IMR-90 (cell line): ENCODE measurements at regions not wholly inside any gene's neighbourhood (a gene's known extent, or its start where the extent isn't known, plus 50 kb on each side); places are given as distances from the start of the nearest gene placed in this dataset.

Source experiments
- ATAC-seq: fragments of 200-7000 bp; cut with Tn5 transposase; 2 replicates; pipeline ENCODE4 v1.9.1; 2020; ENCODE audit warnings: low read depth, mild to moderate bottlenecking, moderate library complexity
- BruUV-seq: library from RNA; stranded (reverse); fragments of 400-500 nt; replicated peaks from 2 replicates; lab custom pipeline; 2021; lab: Mats Ljungman, UMichigan
- CTCF ChIA-PET: fragments of 300-600 bp; formaldehyde crosslinking; extraction: SDS; loops from one replicate; lab custom pipeline; 2021; ENCODE audit warnings: antibody characterized with exemption; lab: Yijun Ruan, JAX
- POLR2A ChIA-PET: fragments of 300-600 bp; sonication (Branson Sonifier 250); formaldehyde crosslinking; loops from one replicate; lab custom pipeline; 2022; ENCODE audit warnings: antibody characterized with exemption; ENCODE audit not compliant: unreplicated experiment; lab: Charles Lee
- DNase-seq: peaks from one replicate; pipeline ENCODE4 v3.0.0; 2013
- H2AFZ ChIP-seq: replicated peaks from 2 replicates; pipeline ENCODE3; 2013; ENCODE audit warnings: low read length, mild to moderate bottlenecking; ENCODE audit not compliant: poor library complexity
- H2AK5ac ChIP-seq: 2 replicates; pipeline ENCODE4 v1.6.1; 2013; ENCODE audit warnings: low read depth, low read length, inconsistent platforms
- H2AK9ac ChIP-seq: replicated peaks from 2 replicates; pipeline ENCODE3; 2013; ENCODE audit warnings: mild to moderate bottlenecking, low read depth, low read length, moderate library complexity; ENCODE audit not compliant: poor library complexity
- H2BK120ac ChIP-seq: 2 replicates; pipeline ENCODE4 v1.6.1; 2013; ENCODE audit warnings: low read depth, low read length, inconsistent platforms
- H2BK15ac ChIP-seq: 3 replicates; pipeline ENCODE4 v1.6.1; 2013; ENCODE audit warnings: low read depth, low read length, inconsistent platforms
- H2BK20ac ChIP-seq: 2 replicates; pipeline ENCODE4 v1.6.1; 2013; ENCODE audit warnings: low read depth, mild to moderate bottlenecking, inconsistent platforms, low read length, moderate library complexity
- H2BK5ac ChIP-seq: 2 replicates; pipeline ENCODE4 v1.6.1; 2013; ENCODE audit warnings: mild to moderate bottlenecking, low read depth, low read length, inconsistent platforms; ENCODE audit not compliant: poor library complexity, severe bottlenecking
- H3K14ac ChIP-seq: replicated peaks from 2 replicates; pipeline ENCODE4 v1.6.1; 2013; ENCODE audit warnings: low read depth, low read length, inconsistent platforms
- H3K18ac ChIP-seq: 2 replicates; pipeline ENCODE4 v1.6.1; 2013; ENCODE audit warnings: low read depth, low read length, control low read depth
- H3K23ac ChIP-seq: 2 replicates; pipeline ENCODE4 v1.6.1; 2013; ENCODE audit warnings: low read depth, low read length, inconsistent platforms
- H3K27ac ChIP-seq: 2 replicates; pipeline ENCODE4 v1.5.1; 2013; ENCODE audit warnings: mild to moderate bottlenecking, control low read depth, low read length; ENCODE audit not compliant: insufficient read depth
- H3K27me3 ChIP-seq: 2 replicates; pipeline ENCODE4 v1.6.1; 2013; ENCODE audit warnings: low read length; ENCODE audit not compliant: control insufficient read depth, insufficient read depth
- H3K36me3 ChIP-seq: 2 replicates; pipeline ENCODE4 v1.6.1; 2013; ENCODE audit warnings: low read length, mixed read lengths; ENCODE audit not compliant: control insufficient read depth, insufficient read depth
- H3K4ac ChIP-seq: 2 replicates; pipeline ENCODE4 v1.6.1; 2013; ENCODE audit warnings: low read depth, low read length, inconsistent platforms
- H3K4me1 ChIP-seq: 2 replicates; pipeline ENCODE4 v1.6.1; 2013; ENCODE audit warnings: low read length, mixed read lengths; ENCODE audit not compliant: control insufficient read depth, insufficient read depth
- H3K4me2 ChIP-seq: 2 replicates; pipeline ENCODE4 v1.6.1; 2013; ENCODE audit warnings: low read depth, mild to moderate bottlenecking, control low read depth, low read length, moderate library complexity
- H3K4me3 ChIP-seq: 2 replicates; pipeline ENCODE4 v1.5.1; 2013; ENCODE audit warnings: low read depth, mild to moderate bottlenecking, control low read depth, low read length, moderate library complexity; ENCODE audit not compliant: insufficient read depth
- H3K56ac ChIP-seq: 2 replicates; pipeline ENCODE4 v1.6.1; 2013; ENCODE audit warnings: low read length, inconsistent platforms; ENCODE audit not compliant: insufficient read depth; ENCODE audit errors: extremely low read depth
- H3K79me1 ChIP-seq, 2 experiments: 2 replicates each; pipeline ENCODE4 v1.6.1; 2013; ENCODE audit warnings: low read length in 2 of 2, inconsistent platforms in 1 of 2, low read depth in 1 of 2
- H3K9ac ChIP-seq: 2 replicates; pipeline ENCODE4 v1.6.1; 2013; ENCODE audit warnings: low read depth, low read length, control low read depth
- H3K9me1 ChIP-seq: 2 replicates; pipeline ENCODE4 v1.6.1; 2013; ENCODE audit warnings: low read length, inconsistent platforms; ENCODE audit not compliant: insufficient read depth
- H3K9me3 ChIP-seq: 2 replicates; pipeline ENCODE4 v1.6.1; 2013; ENCODE audit warnings: low read length; ENCODE audit not compliant: control insufficient read depth, insufficient read depth
- H4K20me1 ChIP-seq: 2 replicates; pipeline ENCODE4 v1.6.1; 2013; ENCODE audit warnings: low read length, inconsistent platforms; ENCODE audit not compliant: insufficient read depth
- H4K5ac ChIP-seq: 2 replicates; pipeline ENCODE4 v1.6.1; 2013; ENCODE audit warnings: mild to moderate bottlenecking, low read depth, low read length, control low read depth
- H4K8ac ChIP-seq, 2 experiments: 2 replicates each; pipeline ENCODE4 v1.6.1; 2013; ENCODE audit warnings: low read depth in 2 of 2, low read length in 2 of 2, control low read depth in 1 of 2, inconsistent platforms in 1 of 2
- H4K91ac ChIP-seq: 2 replicates; pipeline ENCODE4 v1.6.1; 2013; ENCODE audit warnings: low read depth, low read length, inconsistent platforms; ENCODE audit not compliant: insufficient read depth
- BHLHE40 ChIP-seq: fragments of 150-350 bp; IDR thresholded peaks from 2 replicates; pipeline ENCODE4 v1.6.1; 2016; ENCODE audit warnings: mild to moderate bottlenecking, low read depth, low read length
- CEBPB ChIP-seq: IDR thresholded peaks from 2 replicates; pipeline ENCODE4 v1.6.1; 2012; ENCODE audit warnings: low read depth, low read length, improper control_type of control experiment
- CTCF ChIP-seq: conservative IDR thresholded peaks from 2 replicates; pipeline ENCODE4 v1.5.1; 2012; ENCODE audit warnings: mild to moderate bottlenecking, low read depth, low read length, improper control_type of control experiment
- ELK1 ChIP-seq: fragments of 150-350 bp; IDR thresholded peaks from 2 replicates; pipeline ENCODE4 v1.6.1; 2016; ENCODE audit warnings: low read depth, mild to moderate bottlenecking, low read length, moderate library complexity, borderline replicate concordance
- FOS ChIP-seq: fragments of 150-350 bp; IDR thresholded peaks from 2 replicates; pipeline ENCODE4 v1.6.1; 2016; ENCODE audit warnings: low read depth, low read length
- MAFK ChIP-seq: IDR thresholded peaks from 2 replicates; pipeline ENCODE4 v1.6.1; 2012; ENCODE audit warnings: low read depth, low read length, improper control_type of control experiment
- MAZ ChIP-seq: IDR thresholded peaks from 2 replicates; pipeline ENCODE4 v1.6.1; 2012; ENCODE audit warnings: low read depth, mild to moderate bottlenecking, low read length, improper control_type of control experiment, moderate library complexity, borderline replicate concordance
- MXI1 ChIP-seq: IDR thresholded peaks from 2 replicates; pipeline ENCODE4 v1.6.1; 2012; ENCODE audit warnings: low read depth, mild to moderate bottlenecking, low read length, moderate library complexity, borderline replicate concordance
- NFE2L2 ChIP-seq: fragments of 150-350 bp; IDR thresholded peaks from 2 replicates; pipeline ENCODE4 v1.6.1; 2016; ENCODE audit warnings: low read depth, mild to moderate bottlenecking, low read length
- POLR2A ChIP-seq: IDR thresholded peaks from 2 replicates; pipeline ENCODE4 v1.6.1; 2012; ENCODE audit warnings: mild to moderate bottlenecking, low read depth, low read length
- RAD21 ChIP-seq: IDR thresholded peaks from 2 replicates; pipeline ENCODE4 v1.6.1; 2012; ENCODE audit warnings: low read length, improper control_type of control experiment
- RCOR1 ChIP-seq: IDR thresholded peaks from 2 replicates; pipeline ENCODE4 v1.6.1; 2012; ENCODE audit warnings: mild to moderate bottlenecking, low read length, improper control_type of control experiment; ENCODE audit not compliant: insufficient replicate concordance
- RFX5 ChIP-seq: IDR thresholded peaks from 2 replicates; pipeline ENCODE4 v1.8.0; 2012; ENCODE audit warnings: low read depth, mild to moderate bottlenecking, low read length, moderate library complexity
- SMC3 ChIP-seq: fragments of 150-350 bp; IDR thresholded peaks from 2 replicates; pipeline ENCODE4 v1.6.1; 2016; ENCODE audit warnings: low read depth, mild to moderate bottlenecking, antibody characterized with exemption, low read length, moderate library complexity
- USF2 ChIP-seq: fragments of 150-350 bp; IDR thresholded peaks from 2 replicates; pipeline ENCODE4 v1.6.1; 2017; ENCODE audit warnings: mild to moderate bottlenecking, antibody characterized with exemption, low read length, low read depth
- WGBS, 2 experiments: methylation state at CpG; one replicate each; pipeline versions ENCODE4 v1.1.5 to v1.1.7; 2013; ENCODE audit warnings: missing lambda C conversion rate in 2 of 2; ENCODE audit not compliant: insufficient read length in 1 of 2; ENCODE audit errors: extremely low coverage in 2 of 2; 5-methylcytosine and 5-hydroxymethylcytosine counted together
- dilution Hi-C: fragments of 300-500 bp; cut with HindIII; formaldehyde crosslinking; loops from one replicate; pipeline ENCODE4 v1.14.3; 2018; ENCODE audit warnings: low sequenced_read_pairs; ENCODE audit not compliant: unreplicated experiment
- in situ Hi-C: fragments of 300-500 bp; cut with MboI; formaldehyde crosslinking; loops from 3 replicates; pipeline ENCODE4 v1.14.3; 2019; ENCODE audit warnings: low sequenced_read_pairs, inconsistent platforms, mixed read lengths
- intact Hi-C: fragments of 100-400 bp; cut with micrococcal nuclease; formaldehyde crosslinking; loops from 2 replicates; pipeline ENCODE4 v1.10.0; 2022

GRCh38 chr4:87739494-87739893 is 59.9 kb upstream of the IBSP start:
- Histone ChIP-seq H3K36me3 (no peaks in the 10 kb centered on the region), H2AFZ (no peak overlapping the region), H3K9ac (no peak overlapping the region), H3K79me1 (no peaks in the 10 kb centered on the region), H3K4me1 (no peaks in the 10 kb centered on the region), H3K4ac (no peak overlapping the region), H2BK5ac (no peak overlapping the region), H4K8ac (no peak overlapping the region), H4K20me1 (no peaks in the 10 kb centered on the region), H2AK9ac (no peak overlapping the region), H4K91ac (no peak overlapping the region), H3K4me2 (no peak overlapping the region), H3K23ac (no peak overlapping the region), H3K27ac (no peak overlapping the region), H3K4me3 (no peak overlapping the region), H2BK15ac (no peak overlapping the region), H2BK120ac (no peak overlapping the region), H3K9me3 (no peaks in the 10 kb centered on the region), H3K18ac (no peak overlapping the region), H3K56ac (no peak overlapping the region), H3K9me1 (no peaks in the 10 kb centered on the region), H4K5ac (no peak overlapping the region), H3K14ac (no peak overlapping the region), H2AK5ac (no peak overlapping the region), H3K27me3 (no peaks in the 10 kb centered on the region), H2BK20ac (no peak overlapping the region)
- intact Hi-C loops: loop anchor here (10.0 kb wide), 1 partner anchor 1325 kb away; no protein-coding TSS in a partner anchor
- TF ChIP-seq ELK1 (no peak), FOS (no peak), RAD21 (no peak), SMC3 (no peak), MAZ (no peak), BHLHE40 (no peak), RCOR1 (no peak), POLR2A (no peak), CEBPB (no peak), MXI1 (no peak), USF2 (no peak), MAFK (no peak), NFE2L2 (no peak), CTCF (no peak), RFX5 (no peak)
- ATAC-seq (no peak), DNase-seq (no peak)
- dilution Hi-C loops: no loop called here
- WGBS, 2 experiments: no CpG with 5 or more reads among the region's 2 CpGs
- BruUV-seq: no TSS peak
- POLR2A ChIA-PET: no interaction called here
- CTCF ChIA-PET: no interaction called here
- in situ Hi-C loops: no loop called here
